ENCODE measurements at regions not wholly inside any gene's neighbourhood (a gene's known extent, or its start where the extent isn't known, plus 50 kb on each side); places are given as distances from the start of the nearest gene placed in this dataset.

- TF ChIP-seq, protein P1, sequence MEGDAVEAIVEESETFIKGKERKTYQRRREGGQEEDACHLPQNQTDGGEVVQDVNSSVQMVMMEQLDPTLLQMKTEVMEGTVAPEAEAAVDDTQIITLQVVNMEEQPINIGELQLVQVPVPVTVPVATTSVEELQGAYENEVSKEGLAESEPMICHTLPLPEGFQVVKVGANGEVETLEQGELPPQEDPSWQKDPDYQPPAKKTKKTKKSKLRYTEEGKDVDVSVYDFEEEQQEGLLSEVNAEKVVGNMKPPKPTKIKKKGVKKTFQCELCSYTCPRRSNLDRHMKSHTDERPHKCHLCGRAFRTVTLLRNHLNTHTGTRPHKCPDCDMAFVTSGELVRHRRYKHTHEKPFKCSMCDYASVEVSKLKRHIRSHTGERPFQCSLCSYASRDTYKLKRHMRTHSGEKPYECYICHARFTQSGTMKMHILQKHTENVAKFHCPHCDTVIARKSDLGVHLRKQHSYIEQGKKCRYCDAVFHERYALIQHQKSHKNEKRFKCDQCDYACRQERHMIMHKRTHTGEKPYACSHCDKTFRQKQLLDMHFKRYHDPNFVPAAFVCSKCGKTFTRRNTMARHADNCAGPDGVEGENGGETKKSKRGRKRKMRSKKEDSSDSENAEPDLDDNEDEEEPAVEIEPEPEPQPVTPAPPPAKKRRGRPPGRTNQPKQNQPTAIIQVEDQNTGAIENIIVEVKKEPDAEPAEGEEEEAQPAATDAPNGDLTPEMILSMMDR (IDR thresholded peaks at IDR 0.05; ENCODE audit: insufficient read depth, low read length, poor library complexity, severe bottlenecking), result no peak
- Histone ChIP-seq H3K36me3 (ENCODE audit: control insufficient read depth, insufficient read depth, low read length) (no peaks in the 10 kb centered on the region), H3K27me3 (replicated peaks; ENCODE audit: control insufficient read depth, insufficient read depth, low read length) (peaks cover 2% of the 10 kb centered on the region), H3K4me3 (replicated peaks; ENCODE audit: low read depth, low read length) (no peak overlapping the region)
- no peak for DNase-seq (ENCODE audit: extremely low read depth, insufficient read length)
These were observed 303.6 kb upstream of the FERMT1 start for GRCh38 chr20:6426287-6426891.

DNA sequence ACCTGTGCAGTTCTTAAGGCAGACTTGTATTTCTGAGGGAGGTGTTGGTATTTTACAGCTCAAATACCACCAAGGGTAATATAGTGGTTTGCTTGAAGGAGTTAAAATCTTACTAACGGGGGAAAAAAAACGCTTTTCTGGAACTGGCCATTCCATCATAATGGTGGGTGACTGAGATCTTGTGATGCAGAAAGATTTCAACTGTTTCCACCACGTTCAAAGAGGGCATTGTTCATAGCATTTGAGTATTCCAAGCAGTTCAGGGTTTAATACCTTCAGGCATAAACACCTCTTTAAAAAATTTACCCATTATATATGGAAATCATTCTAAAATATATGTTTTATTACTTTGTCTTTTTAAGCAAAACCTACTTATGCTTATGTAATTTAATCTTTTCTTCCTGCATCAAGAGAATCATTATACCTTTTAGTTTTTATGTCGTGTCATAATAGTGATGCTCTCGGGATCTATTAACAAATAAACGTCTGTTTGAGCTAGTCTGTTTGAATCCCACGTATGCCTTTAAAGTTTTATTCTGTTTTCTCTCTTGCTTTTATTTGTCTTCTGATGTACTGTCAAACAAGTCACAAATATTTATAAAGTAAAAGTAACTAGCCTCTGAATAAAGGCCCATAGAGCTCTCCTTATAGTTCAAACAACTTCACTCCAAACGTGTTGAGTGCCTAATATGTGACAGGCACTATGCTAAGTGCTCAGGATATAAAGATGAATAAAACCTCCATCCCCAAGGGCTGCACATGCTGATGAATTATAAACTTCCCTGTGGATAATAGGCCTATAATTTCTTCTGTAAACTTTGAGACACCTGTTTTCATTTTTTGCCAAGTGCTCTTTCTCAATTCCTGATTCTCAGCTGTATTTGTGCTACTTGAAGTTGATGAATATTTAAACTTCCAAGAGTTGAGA is 298.8 kb upstream of the FERMT1 start:
- Histone ChIP-seq H3K36me3 (ENCODE audit: control insufficient read depth, insufficient read depth, low read length) (no peaks in the 10 kb centered on the region), H3K27me3 (replicated peaks; ENCODE audit: control insufficient read depth, insufficient read depth, low read length) (peaks cover 2% of the 10 kb centered on the region), H3K4me3 (replicated peaks; ENCODE audit: low read depth, low read length) (no peak overlapping the region)
- TF ChIP-seq, protein P1 (IDR thresholded peaks at IDR 0.05; ENCODE audit: insufficient read depth, low read length, poor library complexity, severe bottlenecking), result no peak
- DNase-seq (ENCODE audit: extremely low read depth, insufficient read length), result no peak

DNA sequence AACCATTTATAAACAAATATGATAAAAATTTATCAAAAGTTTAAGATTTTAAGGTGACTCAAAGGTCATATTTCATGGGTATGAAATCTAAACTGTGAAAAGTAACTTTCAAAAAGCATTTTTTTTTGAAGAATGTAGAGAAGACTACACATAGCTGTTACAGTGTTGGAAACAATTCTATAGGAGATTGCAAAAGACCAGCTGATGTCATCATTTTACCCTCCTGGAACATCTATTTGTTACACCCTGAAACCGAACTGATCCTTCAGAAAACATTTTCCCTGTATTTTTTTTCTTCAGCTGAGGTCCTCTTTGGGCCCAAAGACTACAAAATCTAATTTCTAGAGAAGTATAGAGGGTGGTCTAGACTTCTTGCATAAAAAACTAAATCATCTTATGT is 297.5 kb upstream of the FERMT1 start:
- H3K36me3 ChIP-seq (ENCODE audit: control insufficient read depth, insufficient read depth, low read length), result no peaks in the 10 kb centered on the region
- DNase-seq (ENCODE audit: extremely low read depth, insufficient read length), result no peak
- peaks cover 2% of the 10 kb centered on the region for H3K27me3 ChIP-seq (replicated peaks; ENCODE audit: control insufficient read depth, insufficient read depth, low read length)
- H3K4me3 ChIP-seq (replicated peaks; ENCODE audit: low read depth, low read length), result no peak overlapping the region
- TF ChIP-seq, protein P1 (IDR thresholded peaks at IDR 0.05; ENCODE audit: insufficient read depth, low read length, poor library complexity, severe bottlenecking), result no peak

- DNase-seq (ENCODE audit: extremely low read depth, insufficient read length), result no peak
- H3K36me3 ChIP-seq (ENCODE audit: control insufficient read depth, insufficient read depth, low read length), result no peaks in the 10 kb centered on the region
- H3K27me3 ChIP-seq (replicated peaks; ENCODE audit: control insufficient read depth, insufficient read depth, low read length), result peaks cover 2% of the 10 kb centered on the region
- no peak overlapping the region for H3K4me3 ChIP-seq (replicated peaks; ENCODE audit: low read depth, low read length)
- TF ChIP-seq, protein P1 (IDR thresholded peaks at IDR 0.05; ENCODE audit: insufficient read depth, low read length, poor library complexity, severe bottlenecking), result no peak
These were observed 295.9 kb upstream of the FERMT1 start for GRCh38 chr20:6418732-6419131.

- no peaks in the 10 kb centered on the region for H3K27me3 ChIP-seq (replicated peaks; ENCODE audit: control insufficient read depth, insufficient read depth, low read length)
- no peaks in the 10 kb centered on the region for H3K36me3 ChIP-seq (ENCODE audit: control insufficient read depth, insufficient read depth, low read length)
- TF ChIP-seq, protein P1 (IDR thresholded peaks at IDR 0.05; ENCODE audit: insufficient read depth, low read length, poor library complexity, severe bottlenecking), result peak; percentile 36
- no peak overlapping the region for H3K4me3 ChIP-seq (replicated peaks; ENCODE audit: low read depth, low read length)
- no peak for DNase-seq (ENCODE audit: extremely low read depth, insufficient read length)
These were observed 293.5 kb upstream of the FERMT1 start for GRCh38 chr20:6416371-6416770.

All from GM06990 (cell line).